ENCODE measurements at regions not wholly inside any gene's neighbourhood (a gene's known extent, or its start where the extent isn't known, plus 50 kb on each side); places are given as distances from the start of the nearest gene placed in this dataset.

DNA sequence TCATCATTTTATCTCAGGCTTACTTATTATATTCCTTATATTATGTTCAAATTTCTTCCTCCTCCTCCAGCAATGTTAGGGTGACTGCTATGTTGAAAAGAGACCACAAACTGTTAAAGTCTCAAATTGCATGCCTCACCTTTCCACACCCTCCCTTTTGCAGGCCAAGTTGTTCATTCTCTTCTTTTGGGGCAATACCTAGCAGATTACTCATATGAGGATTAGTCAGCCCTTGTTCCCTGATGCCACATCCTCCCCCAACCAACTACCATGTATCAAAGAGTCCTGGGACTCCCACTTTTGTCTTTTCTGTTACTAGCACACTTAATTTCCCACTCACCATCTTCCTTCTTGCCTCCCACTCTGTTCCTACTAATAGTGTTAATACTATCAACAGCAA, 434.7 kb downstream of the BCKDHB start:
- TF ChIP-seq, protein P1, sequence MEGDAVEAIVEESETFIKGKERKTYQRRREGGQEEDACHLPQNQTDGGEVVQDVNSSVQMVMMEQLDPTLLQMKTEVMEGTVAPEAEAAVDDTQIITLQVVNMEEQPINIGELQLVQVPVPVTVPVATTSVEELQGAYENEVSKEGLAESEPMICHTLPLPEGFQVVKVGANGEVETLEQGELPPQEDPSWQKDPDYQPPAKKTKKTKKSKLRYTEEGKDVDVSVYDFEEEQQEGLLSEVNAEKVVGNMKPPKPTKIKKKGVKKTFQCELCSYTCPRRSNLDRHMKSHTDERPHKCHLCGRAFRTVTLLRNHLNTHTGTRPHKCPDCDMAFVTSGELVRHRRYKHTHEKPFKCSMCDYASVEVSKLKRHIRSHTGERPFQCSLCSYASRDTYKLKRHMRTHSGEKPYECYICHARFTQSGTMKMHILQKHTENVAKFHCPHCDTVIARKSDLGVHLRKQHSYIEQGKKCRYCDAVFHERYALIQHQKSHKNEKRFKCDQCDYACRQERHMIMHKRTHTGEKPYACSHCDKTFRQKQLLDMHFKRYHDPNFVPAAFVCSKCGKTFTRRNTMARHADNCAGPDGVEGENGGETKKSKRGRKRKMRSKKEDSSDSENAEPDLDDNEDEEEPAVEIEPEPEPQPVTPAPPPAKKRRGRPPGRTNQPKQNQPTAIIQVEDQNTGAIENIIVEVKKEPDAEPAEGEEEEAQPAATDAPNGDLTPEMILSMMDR (conservative IDR thresholded peaks at IDR 0.05; ENCODE audit: low read depth, low read length): no peak
- Histone ChIP-seq H3K4me1 (ENCODE audit: low read depth, poor library complexity, severe bottlenecking) (peaks cover 5% of the 10 kb centered on the region), H3K4me3 (IDR thresholded peaks at IDR 0.05; ENCODE audit: insufficient read depth, low read depth, low read length) (no peak overlapping the region), H3K79me2 (ENCODE audit: insufficient read depth, low read depth) (no peaks in the 10 kb centered on the region), H3K36me3 (ENCODE audit: insufficient read depth) (no peaks in the 10 kb centered on the region), H2AFZ (ENCODE audit: low read depth) (no peak overlapping the region), H3K9ac (no peak overlapping the region), H3K27me3 (ENCODE audit: insufficient read depth, low read depth) (no peaks in the 10 kb centered on the region), H3K4me2 (no peak overlapping the region), H3K27ac (no peak overlapping the region), H4K20me1 (ENCODE audit: insufficient read depth) (no peaks in the 10 kb centered on the region)

DNA sequence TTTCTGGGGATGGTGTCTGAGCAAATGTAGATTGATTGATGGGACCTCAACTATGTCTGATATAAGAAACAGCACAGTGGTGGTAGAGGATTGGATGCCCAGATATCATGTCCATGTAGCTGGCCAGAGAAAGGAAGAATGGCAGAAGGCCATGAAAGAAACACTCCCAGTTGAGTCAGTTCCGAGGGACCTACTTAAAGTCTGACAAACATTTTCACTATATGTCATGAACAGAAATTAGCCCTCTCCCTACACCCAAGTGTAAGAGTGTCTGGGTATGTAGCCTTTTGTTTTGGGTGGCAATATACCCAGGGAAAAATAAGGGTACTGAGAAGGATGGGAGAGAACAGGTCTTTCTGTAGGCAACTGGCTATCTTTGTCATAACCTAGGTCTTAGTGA, 434.2 kb downstream of the BCKDHB start:
- Histone ChIP-seq H3K79me2 (ENCODE audit: insufficient read depth, low read depth) (no peaks in the 10 kb centered on the region), H3K27me3 (ENCODE audit: insufficient read depth, low read depth) (no peaks in the 10 kb centered on the region), H3K9ac (no peak overlapping the region), H3K4me1 (ENCODE audit: low read depth, poor library complexity, severe bottlenecking) (peaks cover 5% of the 10 kb centered on the region), H3K4me3 (IDR thresholded peaks at IDR 0.05; ENCODE audit: insufficient read depth, low read depth, low read length) (no peak overlapping the region), H3K4me2 (no peak overlapping the region), H3K36me3 (ENCODE audit: insufficient read depth) (no peaks in the 10 kb centered on the region), H3K27ac (no peak overlapping the region), H2AFZ (ENCODE audit: low read depth) (no peak overlapping the region), H4K20me1 (ENCODE audit: insufficient read depth) (no peaks in the 10 kb centered on the region)
- TF ChIP-seq, protein P1 (conservative IDR thresholded peaks at IDR 0.05; ENCODE audit: low read depth, low read length): no peak

DNA sequence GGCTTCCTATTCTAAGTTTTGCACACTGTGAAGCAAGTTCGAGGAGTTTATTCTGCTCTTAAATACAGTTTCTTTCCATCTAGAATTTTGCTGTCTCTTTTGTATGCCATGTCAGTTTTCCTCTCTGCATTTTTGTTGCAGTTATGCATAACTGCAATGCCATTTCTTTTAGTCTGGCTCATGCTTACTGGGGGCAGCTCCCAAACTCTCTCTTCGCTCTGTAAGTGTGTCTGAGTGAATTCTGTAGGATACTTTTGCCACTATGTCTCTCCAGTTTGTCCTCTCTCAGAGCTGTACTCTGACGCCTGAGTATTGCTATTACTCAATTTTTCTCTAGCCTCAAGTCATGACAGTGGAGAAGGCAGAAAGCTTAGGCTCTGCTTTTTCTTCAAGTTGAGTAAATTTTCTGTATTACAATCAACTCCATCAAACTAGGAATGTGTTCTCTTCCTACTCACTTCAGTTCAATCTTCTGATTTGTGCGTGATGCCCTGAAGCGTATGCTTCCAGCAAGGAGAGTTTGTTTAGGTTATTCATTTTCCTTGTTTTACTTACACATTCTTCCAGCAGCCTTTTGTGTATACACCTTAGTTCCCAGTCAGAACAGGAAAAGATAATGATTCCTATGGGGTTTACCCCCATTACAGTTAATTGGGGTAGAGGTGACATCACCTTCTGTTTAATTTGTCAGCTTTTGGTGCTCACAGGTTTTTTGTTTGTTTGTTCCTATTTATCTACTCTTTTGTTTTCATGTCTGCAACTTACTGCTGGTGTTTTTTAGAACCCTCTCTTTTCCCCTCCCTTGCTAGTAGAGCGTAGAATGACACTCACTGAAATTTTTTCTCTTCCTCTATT, 430.9 kb downstream of the BCKDHB start:
- Histone ChIP-seq H3K27me3 (ENCODE audit: insufficient read depth, low read depth) (no peaks in the 10 kb centered on the region), H3K4me1 (ENCODE audit: low read depth, poor library complexity, severe bottlenecking) (peaks cover 6% of the 10 kb centered on the region), H3K27ac (no peak overlapping the region), H3K4me2 (no peak overlapping the region), H3K79me2 (ENCODE audit: insufficient read depth, low read depth) (no peaks in the 10 kb centered on the region), H4K20me1 (ENCODE audit: insufficient read depth) (no peaks in the 10 kb centered on the region), H3K9ac (no peak overlapping the region), H3K4me3 (IDR thresholded peaks at IDR 0.05; ENCODE audit: insufficient read depth, low read depth, low read length) (no peak overlapping the region), H2AFZ (ENCODE audit: low read depth) (no peak overlapping the region), H3K36me3 (ENCODE audit: insufficient read depth) (no peaks in the 10 kb centered on the region)
- TF ChIP-seq, protein P1 (conservative IDR thresholded peaks at IDR 0.05; ENCODE audit: low read depth, low read length): no peak

DNA sequence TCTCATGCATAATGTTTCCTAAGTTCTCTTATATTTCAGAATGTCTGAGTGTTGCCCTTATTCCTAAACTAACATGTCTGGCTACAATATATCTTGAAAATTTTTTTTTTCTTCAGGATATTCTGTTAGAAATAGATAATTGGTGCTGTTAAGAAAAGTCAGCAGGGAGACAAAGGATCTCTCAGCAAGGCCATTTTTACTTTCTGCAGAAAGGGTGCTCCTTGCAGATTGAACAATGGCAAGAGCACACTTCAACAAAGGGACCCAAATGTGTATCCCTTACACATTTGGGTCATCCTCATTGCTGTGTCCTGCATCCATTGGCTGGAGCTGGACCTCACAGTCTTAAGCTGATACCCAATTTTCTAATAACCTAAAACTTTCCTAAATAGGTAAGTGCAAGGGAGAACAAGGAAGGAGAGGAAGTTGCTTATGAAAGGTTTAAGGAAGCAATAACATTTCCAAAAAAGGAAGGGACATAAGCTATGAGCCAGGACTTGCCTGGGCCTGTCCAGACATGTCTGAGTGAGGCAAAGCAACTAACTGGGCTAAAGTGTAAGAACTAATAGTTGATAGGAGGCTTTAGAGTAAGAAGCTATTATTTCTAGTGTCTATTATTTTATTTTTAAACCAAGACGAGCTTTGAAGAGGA, 429.6 kb downstream of the BCKDHB start:
- no peaks in the 10 kb centered on the region for H4K20me1 ChIP-seq (ENCODE audit: insufficient read depth)
- no peaks in the 10 kb centered on the region for H3K27me3 ChIP-seq (ENCODE audit: insufficient read depth, low read depth)
- no peak overlapping the region for H3K27ac ChIP-seq
- no peak overlapping the region for H2AFZ ChIP-seq (ENCODE audit: low read depth)
- H3K4me3 ChIP-seq (IDR thresholded peaks at IDR 0.05; ENCODE audit: insufficient read depth, low read depth, low read length): no peak overlapping the region
- no peak overlapping the region for H3K4me2 ChIP-seq
- TF ChIP-seq, protein P1 (conservative IDR thresholded peaks at IDR 0.05; ENCODE audit: low read depth, low read length): no peak
- no peaks in the 10 kb centered on the region for H3K36me3 ChIP-seq (ENCODE audit: insufficient read depth)
- no peak overlapping the region for H3K9ac ChIP-seq
- H3K4me1 ChIP-seq (ENCODE audit: low read depth, poor library complexity, severe bottlenecking): peaks cover 14% of the 10 kb centered on the region
- no peaks in the 10 kb centered on the region for H3K79me2 ChIP-seq (ENCODE audit: insufficient read depth, low read depth)
